SU-DHL-6 (cell line): ENCODE measurements at regions not wholly inside any gene's neighbourhood (a gene's known extent, or its start where the extent isn't known, plus 50 kb on each side); places are given as distances from the start of the nearest gene placed in this dataset.

Experiments
- EZH2phosphoT487 ChIP-seq: fragments of 200-600 bp; sonication (generic), shearing (Covaris generic); conservative IDR thresholded peaks from 2 replicates; pipeline ENCODE4 v1.6.1; 2018; ENCODE audit warnings: mild to moderate bottlenecking, antibody characterized with exemption, low read length, moderate library complexity, mixed read lengths
- TF ChIP-seq, protein P1 (sequence below): fragments of 200-600 bp; sonication (generic); IDR thresholded peaks from one replicate; pipeline ENCODE4 v1.5.1; 2017; ENCODE audit warnings: antibody characterized with exemption, mild to moderate bottlenecking, low read length, moderate library complexity; ENCODE audit not compliant: insufficient read depth, poor library complexity, severe bottlenecking

GRCh38 chrX:130467936-130468335 is 66.1 kb downstream of the RBMX2 start:
- TF ChIP-seq, protein P1, sequence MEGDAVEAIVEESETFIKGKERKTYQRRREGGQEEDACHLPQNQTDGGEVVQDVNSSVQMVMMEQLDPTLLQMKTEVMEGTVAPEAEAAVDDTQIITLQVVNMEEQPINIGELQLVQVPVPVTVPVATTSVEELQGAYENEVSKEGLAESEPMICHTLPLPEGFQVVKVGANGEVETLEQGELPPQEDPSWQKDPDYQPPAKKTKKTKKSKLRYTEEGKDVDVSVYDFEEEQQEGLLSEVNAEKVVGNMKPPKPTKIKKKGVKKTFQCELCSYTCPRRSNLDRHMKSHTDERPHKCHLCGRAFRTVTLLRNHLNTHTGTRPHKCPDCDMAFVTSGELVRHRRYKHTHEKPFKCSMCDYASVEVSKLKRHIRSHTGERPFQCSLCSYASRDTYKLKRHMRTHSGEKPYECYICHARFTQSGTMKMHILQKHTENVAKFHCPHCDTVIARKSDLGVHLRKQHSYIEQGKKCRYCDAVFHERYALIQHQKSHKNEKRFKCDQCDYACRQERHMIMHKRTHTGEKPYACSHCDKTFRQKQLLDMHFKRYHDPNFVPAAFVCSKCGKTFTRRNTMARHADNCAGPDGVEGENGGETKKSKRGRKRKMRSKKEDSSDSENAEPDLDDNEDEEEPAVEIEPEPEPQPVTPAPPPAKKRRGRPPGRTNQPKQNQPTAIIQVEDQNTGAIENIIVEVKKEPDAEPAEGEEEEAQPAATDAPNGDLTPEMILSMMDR = no peak
- no peak for TF ChIP-seq EZH2phosphoT487
